ENCODE measurements at regions not wholly inside any gene's neighbourhood (a gene's known extent, or its start where the extent isn't known, plus 50 kb on each side); places are given as distances from the start of the nearest gene placed in this dataset.

DNA sequence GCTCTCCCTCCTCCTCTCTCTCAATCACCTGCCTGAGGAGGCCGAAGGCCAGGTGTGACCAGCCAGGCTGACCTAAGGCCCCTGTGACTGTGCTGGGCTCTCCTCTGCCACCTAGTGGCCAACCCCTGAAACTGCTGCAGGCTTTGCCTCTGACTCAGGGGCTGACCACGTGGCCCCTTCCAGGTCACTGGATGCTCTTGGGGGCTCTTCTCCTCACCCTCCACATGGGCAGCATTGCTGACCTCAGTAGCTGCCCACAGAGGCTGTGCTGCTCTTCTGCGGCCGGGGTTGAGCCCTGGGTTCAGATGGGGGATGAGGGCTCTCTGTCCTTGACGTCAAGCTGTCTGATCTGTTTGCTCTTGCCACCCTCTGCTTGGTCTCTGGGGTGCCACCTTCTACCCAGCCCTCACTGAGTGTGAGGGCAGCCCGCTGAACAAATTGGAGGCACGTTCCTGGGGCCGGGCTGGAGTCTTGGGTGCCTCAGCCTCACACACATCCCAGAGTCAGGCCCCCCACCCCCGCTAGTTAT is 122.7 kb downstream of the TWIST2 start (continued):
- TF ChIP-seq SAFB2 (CRISPR knock-in tag; IDR thresholded peaks at IDR 0.05; ENCODE audit: borderline replicate concordance, low read depth) (no peak), ZKSCAN8 (CRISPR knock-in tag; IDR thresholded peaks at IDR 0.05; ENCODE audit: borderline replicate concordance) (no peak), ZNF883 (CRISPR knock-in tag; IDR thresholded peaks at IDR 0.05; ENCODE audit: not compliant biosample characterization) (peak; percentile 48), ZFP41 (CRISPR knock-in tag; IDR thresholded peaks at IDR 0.05; ENCODE audit: borderline replicate concordance) (no peak), RXRA (CRISPR knock-in tag; IDR thresholded peaks at IDR 0.05) (peak; percentile 66), NFKB2 (CRISPR knock-in tag; IDR thresholded peaks at IDR 0.05; ENCODE audit: borderline replicate concordance) (peak; percentile 74; the same call in 1 of the 2 replicates), ZNF660 (CRISPR knock-in tag; IDR thresholded peaks at IDR 0.05; ENCODE audit: borderline replicate concordance, low read depth) (no peak), ZBTB20 (CRISPR knock-in tag; IDR thresholded peaks at IDR 0.05; ENCODE audit: borderline replicate concordance, low read depth) (no peak), ATRX (CRISPR knock-in tag; IDR thresholded peaks at IDR 0.05; ENCODE audit: borderline replicate concordance) (no peak), ZNF761 (CRISPR knock-in tag; conservative IDR thresholded peaks at IDR 0.05) (no peak), ZNF550 (CRISPR knock-in tag; IDR thresholded peaks at IDR 0.05; ENCODE audit: borderline replicate concordance) (0 out of 2 replicates have a peak, but pooled peaks have one; percentile 44), ZNF552 (CRISPR knock-in tag; IDR thresholded peaks at IDR 0.05; ENCODE audit: borderline replicate concordance) (no peak), CHD2 (IDR thresholded peaks at IDR 0.05; ENCODE audit: low read depth, low read length) (0 out of 2 replicates have a peak, but pooled peaks have one; percentile 41)
- TF ChIP-seq, protein P1, sequence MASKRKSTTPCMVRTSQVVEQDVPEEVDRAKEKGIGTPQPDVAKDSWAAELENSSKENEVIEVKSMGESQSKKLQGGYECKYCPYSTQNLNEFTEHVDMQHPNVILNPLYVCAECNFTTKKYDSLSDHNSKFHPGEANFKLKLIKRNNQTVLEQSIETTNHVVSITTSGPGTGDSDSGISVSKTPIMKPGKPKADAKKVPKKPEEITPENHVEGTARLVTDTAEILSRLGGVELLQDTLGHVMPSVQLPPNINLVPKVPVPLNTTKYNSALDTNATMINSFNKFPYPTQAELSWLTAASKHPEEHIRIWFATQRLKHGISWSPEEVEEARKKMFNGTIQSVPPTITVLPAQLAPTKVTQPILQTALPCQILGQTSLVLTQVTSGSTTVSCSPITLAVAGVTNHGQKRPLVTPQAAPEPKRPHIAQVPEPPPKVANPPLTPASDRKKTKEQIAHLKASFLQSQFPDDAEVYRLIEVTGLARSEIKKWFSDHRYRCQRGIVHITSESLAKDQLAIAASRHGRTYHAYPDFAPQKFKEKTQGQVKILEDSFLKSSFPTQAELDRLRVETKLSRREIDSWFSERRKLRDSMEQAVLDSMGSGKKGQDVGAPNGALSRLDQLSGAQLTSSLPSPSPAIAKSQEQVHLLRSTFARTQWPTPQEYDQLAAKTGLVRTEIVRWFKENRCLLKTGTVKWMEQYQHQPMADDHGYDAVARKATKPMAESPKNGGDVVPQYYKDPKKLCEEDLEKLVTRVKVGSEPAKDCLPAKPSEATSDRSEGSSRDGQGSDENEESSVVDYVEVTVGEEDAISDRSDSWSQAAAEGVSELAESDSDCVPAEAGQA (IDR thresholded peaks at IDR 0.05; ENCODE audit: low read depth) = no peak
- TF ChIP-seq, protein P1 (CRISPR knock-in tag; IDR thresholded peaks at IDR 0.05; ENCODE audit: borderline replicate concordance) = no peak
- TF ChIP-seq, protein P2, sequence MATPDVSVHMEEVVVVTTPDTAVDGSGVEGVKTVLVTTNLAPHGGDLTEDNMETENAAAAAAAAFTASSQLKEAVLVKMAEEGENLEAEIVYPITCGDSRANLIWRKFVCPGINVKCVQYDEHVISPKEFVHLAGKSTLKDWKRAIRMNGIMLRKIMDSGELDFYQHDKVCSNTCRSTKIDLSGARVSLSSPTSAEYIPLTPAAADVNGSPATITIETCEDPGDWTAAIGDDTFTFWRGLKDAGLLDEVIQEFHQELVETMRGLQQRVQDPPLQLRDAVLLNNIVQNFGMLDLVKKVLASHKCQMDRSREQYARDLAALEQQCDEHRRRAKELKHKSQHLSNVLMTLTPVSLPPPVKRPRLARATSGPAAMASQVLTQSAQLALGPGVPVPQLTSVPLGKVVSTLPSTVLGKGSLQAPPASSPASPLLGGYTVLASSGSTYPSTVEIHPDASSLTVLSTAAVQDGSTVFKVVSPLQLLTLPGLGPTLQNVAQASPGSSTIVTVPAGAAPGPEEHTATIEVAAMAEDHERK (CRISPR knock-in tag; IDR thresholded peaks at IDR 0.05; ENCODE audit: low read depth) = no peak
- TF ChIP-seq, protein P3, sequence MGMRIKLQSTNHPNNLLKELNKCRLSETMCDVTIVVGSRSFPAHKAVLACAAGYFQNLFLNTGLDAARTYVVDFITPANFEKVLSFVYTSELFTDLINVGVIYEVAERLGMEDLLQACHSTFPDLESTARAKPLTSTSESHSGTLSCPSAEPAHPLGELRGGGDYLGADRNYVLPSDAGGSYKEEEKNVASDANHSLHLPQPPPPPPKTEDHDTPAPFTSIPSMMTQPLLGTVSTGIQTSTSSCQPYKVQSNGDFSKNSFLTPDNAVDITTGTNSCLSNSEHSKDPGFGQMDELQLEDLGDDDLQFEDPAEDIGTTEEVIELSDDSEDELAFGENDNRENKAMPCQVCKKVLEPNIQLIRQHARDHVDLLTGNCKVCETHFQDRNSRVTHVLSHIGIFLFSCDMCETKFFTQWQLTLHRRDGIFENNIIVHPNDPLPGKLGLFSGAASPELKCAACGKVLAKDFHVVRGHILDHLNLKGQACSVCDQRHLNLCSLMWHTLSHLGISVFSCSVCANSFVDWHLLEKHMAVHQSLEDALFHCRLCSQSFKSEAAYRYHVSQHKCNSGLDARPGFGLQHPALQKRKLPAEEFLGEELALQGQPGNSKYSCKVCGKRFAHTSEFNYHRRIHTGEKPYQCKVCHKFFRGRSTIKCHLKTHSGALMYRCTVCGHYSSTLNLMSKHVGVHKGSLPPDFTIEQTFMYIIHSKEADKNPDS (CRISPR knock-in tag; IDR thresholded peaks at IDR 0.05) = no peak
